ENCODE measurements at regions not wholly inside any gene's neighbourhood (a gene's known extent, or its start where the extent isn't known, plus 50 kb on each side); places are given as distances from the start of the nearest gene placed in this dataset.
A peak's percentile ranks its signal among the peaks of the same experiment; 100 is the strongest.

DNA sequence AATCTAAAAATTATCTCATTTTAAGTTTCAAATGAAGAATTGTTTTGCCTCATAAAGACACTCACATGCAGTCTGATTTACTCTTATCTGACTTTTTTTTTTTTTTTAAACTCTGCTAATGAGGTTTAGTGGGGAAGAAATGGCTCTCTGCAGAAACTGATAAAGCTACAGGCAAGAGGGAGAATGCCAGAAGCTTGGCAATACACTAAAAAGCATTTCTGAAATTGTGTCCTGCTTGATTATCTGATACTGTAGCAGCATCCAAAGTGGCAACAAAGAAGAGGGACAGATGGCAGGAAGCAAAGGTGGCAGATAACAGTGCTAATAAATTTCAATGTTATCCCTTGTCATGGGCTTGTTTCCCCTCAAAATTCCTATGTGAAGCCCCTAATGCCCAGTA is 1744.9 kb downstream of the NCAM2 start (continued):
- TF ChIP-seq, protein P1, sequence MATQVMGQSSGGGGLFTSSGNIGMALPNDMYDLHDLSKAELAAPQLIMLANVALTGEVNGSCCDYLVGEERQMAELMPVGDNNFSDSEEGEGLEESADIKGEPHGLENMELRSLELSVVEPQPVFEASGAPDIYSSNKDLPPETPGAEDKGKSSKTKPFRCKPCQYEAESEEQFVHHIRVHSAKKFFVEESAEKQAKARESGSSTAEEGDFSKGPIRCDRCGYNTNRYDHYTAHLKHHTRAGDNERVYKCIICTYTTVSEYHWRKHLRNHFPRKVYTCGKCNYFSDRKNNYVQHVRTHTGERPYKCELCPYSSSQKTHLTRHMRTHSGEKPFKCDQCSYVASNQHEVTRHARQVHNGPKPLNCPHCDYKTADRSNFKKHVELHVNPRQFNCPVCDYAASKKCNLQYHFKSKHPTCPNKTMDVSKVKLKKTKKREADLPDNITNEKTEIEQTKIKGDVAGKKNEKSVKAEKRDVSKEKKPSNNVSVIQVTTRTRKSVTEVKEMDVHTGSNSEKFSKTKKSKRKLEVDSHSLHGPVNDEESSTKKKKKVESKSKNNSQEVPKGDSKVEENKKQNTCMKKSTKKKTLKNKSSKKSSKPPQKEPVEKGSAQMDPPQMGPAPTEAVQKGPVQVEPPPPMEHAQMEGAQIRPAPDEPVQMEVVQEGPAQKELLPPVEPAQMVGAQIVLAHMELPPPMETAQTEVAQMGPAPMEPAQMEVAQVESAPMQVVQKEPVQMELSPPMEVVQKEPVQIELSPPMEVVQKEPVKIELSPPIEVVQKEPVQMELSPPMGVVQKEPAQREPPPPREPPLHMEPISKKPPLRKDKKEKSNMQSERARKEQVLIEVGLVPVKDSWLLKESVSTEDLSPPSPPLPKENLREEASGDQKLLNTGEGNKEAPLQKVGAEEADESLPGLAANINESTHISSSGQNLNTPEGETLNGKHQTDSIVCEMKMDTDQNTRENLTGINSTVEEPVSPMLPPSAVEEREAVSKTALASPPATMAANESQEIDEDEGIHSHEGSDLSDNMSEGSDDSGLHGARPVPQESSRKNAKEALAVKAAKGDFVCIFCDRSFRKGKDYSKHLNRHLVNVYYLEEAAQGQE (IDR thresholded peaks at IDR 0.05; ENCODE audit: low read depth, low read length) = no peak
- TF ChIP-seq RFX5 (IDR thresholded peaks at IDR 0.05; ENCODE audit: low read length) (0 out of 2 replicates have a peak, but pooled peaks have one; percentile 4), RXRA (IDR thresholded peaks at IDR 0.05; ENCODE audit: borderline replicate concordance, low read depth) (no peak)
- TF ChIP-seq, protein P2, sequence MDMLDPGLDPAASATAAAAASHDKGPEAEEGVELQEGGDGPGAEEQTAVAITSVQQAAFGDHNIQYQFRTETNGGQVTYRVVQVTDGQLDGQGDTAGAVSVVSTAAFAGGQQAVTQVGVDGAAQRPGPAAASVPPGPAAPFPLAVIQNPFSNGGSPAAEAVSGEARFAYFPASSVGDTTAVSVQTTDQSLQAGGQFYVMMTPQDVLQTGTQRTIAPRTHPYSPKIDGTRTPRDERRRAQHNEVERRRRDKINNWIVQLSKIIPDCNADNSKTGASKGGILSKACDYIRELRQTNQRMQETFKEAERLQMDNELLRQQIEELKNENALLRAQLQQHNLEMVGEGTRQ (IDR thresholded peaks at IDR 0.05; ENCODE audit: borderline replicate concordance, low read depth, low read length) = no peak

DNA sequence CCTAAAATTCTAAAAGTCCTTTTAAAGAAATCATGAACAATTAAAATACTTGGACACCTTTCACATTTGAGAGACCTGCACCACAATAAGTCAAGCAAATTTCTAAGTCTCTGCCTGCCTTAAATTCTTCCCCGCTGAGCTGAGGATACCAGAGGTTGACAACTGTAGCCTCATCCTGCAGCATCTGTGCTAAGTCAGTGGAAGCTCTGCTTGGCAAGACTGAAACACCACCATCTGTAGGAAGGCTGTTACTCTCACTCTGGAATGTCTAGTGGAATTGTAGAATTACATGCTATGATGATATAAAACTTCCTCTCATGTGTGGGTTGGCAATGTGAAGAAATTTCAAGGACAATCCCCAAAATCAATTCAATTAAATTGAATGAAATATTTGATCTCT is 1756.5 kb downstream of the NCAM2 start:
- H3K9ac ChIP-seq = no peak overlapping the region
- POLR2A ChIA-PET = no interaction called here

More for the DNA sequence above, 1756.5 kb downstream of the NCAM2 start:
- 38% methylated on average over 1 of the region's 1 CpG for WGBS (ENCODE audit: low lambda C conversion rate)
- Histone ChIP-seq H3K9me2 (peaks cover 4% of the 10 kb centered on the region; the same call in 1 of the 2 replicates), H2AFZ (ENCODE audit: low read depth) (no peak overlapping the region), H3F3A (replicated peaks; ENCODE audit: insufficient read depth) (no peaks in the 10 kb centered on the region), H3K36me3 (replicated peaks in 1 of 2; ENCODE audit: control insufficient read depth in 1 of 2, insufficient read depth in 2 of 2, low read length in 1 of 2) (no peaks in the 10 kb centered on the region), H4K20me1 (ENCODE audit: insufficient read depth) (no peaks in the 10 kb centered on the region), H3K4me1 (ENCODE audit: control insufficient read depth in 1 of 2, insufficient read depth in 2 of 2, low read depth in 1 of 2, low read length in 1 of 2) (no peaks in the 10 kb centered on the region; a peak in 1 of 4 replicates), H3K4me3 (ENCODE audit: low read depth in 2 of 2, low read length in 1 of 2) (no peak overlapping the region), H3K9me3 (no peaks in the 10 kb centered on the region), H3K79me2 (ENCODE audit: insufficient read depth) (no peaks in the 10 kb centered on the region), H3K27me3 (ENCODE audit: insufficient read depth) (no peaks in the 10 kb centered on the region), H3K27ac (ENCODE audit: low read depth in 2 of 2, low read length in 1 of 2) (no peak overlapping the region), H3K4me2 (no peak overlapping the region)
- CTCF ChIA-PET = no interaction called here
- no peak for DNase-seq
- TF ChIP-seq FOXM1 (IDR thresholded peaks at IDR 0.05; ENCODE audit: low read depth) (no peak), FOSL2 (IDR thresholded peaks at IDR 0.05; ENCODE audit: borderline replicate concordance, low read depth) (no peak), SIN3A (IDR thresholded peaks at IDR 0.05; ENCODE audit: borderline replicate concordance, low read depth, low read length) (no peak), RFX5 (IDR thresholded peaks at IDR 0.05; ENCODE audit: low read length) (no peak), MXI1 (IDR thresholded peaks at IDR 0.05; ENCODE audit: low read depth, low read length) (no peak), TEAD4 (IDR thresholded peaks at IDR 0.05; ENCODE audit: borderline replicate concordance, insufficient read depth) (no peak), FOXJ3 (CRISPR knock-in tag; IDR thresholded peaks at IDR 0.05) (no peak), MEF2A (IDR thresholded peaks at IDR 0.05; ENCODE audit: borderline replicate concordance, low read depth) (no peak), NRF1 (IDR thresholded peaks at IDR 0.05; ENCODE audit: low read depth, low read length) (no peak), GABPA (IDR thresholded peaks at IDR 0.05; ENCODE audit: low read depth) (no peak), YY1 (IDR thresholded peaks at IDR 0.05; ENCODE audit: low read depth) (no peak), SMC3 (IDR thresholded peaks at IDR 0.05; ENCODE audit: low read depth, low read length) (no peak), POLR2AphosphoS5 (IDR thresholded peaks at IDR 0.05; ENCODE audit: low read depth, low read length) (no peak)
- TF ChIP-seq, protein P3, sequence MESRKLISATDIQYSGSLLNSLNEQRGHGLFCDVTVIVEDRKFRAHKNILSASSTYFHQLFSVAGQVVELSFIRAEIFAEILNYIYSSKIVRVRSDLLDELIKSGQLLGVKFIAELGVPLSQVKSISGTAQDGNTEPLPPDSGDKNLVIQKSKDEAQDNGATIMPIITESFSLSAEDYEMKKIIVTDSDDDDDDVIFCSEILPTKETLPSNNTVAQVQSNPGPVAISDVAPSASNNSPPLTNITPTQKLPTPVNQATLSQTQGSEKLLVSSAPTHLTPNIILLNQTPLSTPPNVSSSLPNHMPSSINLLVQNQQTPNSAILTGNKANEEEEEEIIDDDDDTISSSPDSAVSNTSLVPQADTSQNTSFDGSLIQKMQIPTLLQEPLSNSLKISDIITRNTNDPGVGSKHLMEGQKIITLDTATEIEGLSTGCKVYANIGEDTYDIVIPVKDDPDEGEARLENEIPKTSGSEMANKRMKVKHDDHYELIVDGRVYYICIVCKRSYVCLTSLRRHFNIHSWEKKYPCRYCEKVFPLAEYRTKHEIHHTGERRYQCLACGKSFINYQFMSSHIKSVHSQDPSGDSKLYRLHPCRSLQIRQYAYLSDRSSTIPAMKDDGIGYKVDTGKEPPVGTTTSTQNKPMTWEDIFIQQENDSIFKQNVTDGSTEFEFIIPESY (IDR thresholded peaks at IDR 0.05; ENCODE audit: borderline replicate concordance, low read depth) = no peak
- TF ChIP-seq, protein P2 (IDR thresholded peaks at IDR 0.05; ENCODE audit: borderline replicate concordance, low read depth, low read length) = no peak

All from SK-N-SH (cell line).